H7 (cell line): ENCODE measurements at regions not wholly inside any gene's neighbourhood (a gene's known extent, or its start where the extent isn't known, plus 50 kb on each side); places are given as distances from the start of the nearest gene placed in this dataset.
"Not testable (repeated sequence)": the region's sequence is repeated elsewhere in the genome, so short reads cannot be mapped to it uniquely, and the experiment has no call there.

Experiments used
- DNase-seq: peaks from one replicate; pipeline ENCODE4 v3.0.0; 2012
- H3K27me3 ChIP-seq: 2 replicates; pipeline ENCODE4 v1.6.0; 2011; ENCODE audit warnings: mild to moderate bottlenecking, low read length; ENCODE audit not compliant: control insufficient read depth, insufficient read depth
- H3K36me3 ChIP-seq: replicated peaks from 2 replicates; pipeline ENCODE4 v1.5.1; 2011; ENCODE audit warnings: low read length; ENCODE audit not compliant: control insufficient read depth, insufficient read depth
- H3K4me3 ChIP-seq: 2 replicates; pipeline ENCODE4 v1.5.1; 2011; ENCODE audit warnings: low read depth, mild to moderate bottlenecking, control low read depth, low read length, moderate library complexity; ENCODE audit not compliant: insufficient read depth

DNA sequence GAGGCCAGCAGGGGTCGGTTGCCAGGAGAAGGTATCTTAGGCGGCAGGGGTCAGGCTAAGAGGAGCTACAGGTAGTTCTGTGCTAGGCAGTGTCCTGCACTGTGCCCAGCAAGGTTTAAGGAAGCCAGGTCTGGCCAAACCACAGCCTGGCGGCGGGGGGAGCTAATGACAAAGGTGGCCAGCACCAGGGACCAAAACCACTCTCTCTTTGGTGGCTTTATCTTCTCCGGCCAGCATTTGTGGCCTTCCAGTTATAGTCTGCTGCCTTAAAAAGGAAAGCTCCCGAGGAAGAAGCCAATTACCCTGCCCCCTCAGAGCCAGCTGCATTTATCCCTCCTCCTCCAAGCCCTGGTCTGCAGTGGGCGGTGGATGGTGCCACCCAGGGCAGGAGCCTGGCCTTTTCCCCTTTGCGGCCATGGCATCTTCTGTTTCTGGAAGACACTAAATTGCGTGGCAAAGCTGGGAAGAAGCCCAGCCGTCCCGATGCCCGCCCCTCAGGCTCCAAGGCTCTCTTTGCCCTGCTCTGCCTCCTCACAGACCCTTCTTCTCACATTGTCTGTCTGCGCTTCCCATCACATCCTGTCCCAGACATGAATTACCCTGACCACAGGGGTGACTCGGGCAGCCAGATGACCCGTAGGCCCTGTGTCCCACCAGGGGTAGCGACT, 94.6 kb downstream of the EN1 start:
- Histone ChIP-seq H3K36me3 (no peaks in the 10 kb centered on the region), H3K4me3 (no peak overlapping the region), H3K27me3 (no peaks in the 10 kb centered on the region)
- no peak for DNase-seq

DNA sequence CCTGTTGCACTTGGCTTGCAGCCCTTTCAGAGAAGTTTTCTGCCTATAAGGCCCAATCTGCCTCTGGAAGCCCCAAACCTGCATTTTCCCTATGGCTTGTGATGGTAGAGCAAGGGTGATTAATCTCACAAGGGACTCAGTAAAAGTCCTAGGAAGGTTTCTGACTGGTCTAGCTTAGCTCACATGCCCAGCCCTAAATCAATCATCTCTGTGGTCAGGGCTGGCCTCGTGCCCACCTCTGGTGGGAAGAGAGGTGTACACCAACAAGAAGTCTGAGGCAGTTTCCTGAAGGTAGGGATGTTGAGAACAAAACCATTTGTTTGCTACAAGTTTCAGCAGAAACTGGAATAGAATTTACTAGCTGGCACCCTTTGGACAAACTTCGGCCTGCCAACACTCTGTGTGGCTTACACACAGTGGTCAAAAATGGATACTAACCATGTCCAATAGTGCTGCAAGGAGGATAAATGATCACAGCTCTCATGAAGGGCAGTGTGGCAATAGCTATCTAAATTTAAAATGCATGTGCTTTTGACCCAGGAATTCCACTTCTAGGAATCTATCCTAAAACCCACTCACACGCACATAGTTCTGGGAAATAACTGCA, 96.4 kb downstream of the EN1 start:
- no peak for DNase-seq
- Histone ChIP-seq H3K36me3 (no peaks in the 10 kb centered on the region; the same call in 1 of the 2 replicates), H3K27me3 (no peaks in the 10 kb centered on the region), H3K4me3 (no peak overlapping the region)

DNA sequence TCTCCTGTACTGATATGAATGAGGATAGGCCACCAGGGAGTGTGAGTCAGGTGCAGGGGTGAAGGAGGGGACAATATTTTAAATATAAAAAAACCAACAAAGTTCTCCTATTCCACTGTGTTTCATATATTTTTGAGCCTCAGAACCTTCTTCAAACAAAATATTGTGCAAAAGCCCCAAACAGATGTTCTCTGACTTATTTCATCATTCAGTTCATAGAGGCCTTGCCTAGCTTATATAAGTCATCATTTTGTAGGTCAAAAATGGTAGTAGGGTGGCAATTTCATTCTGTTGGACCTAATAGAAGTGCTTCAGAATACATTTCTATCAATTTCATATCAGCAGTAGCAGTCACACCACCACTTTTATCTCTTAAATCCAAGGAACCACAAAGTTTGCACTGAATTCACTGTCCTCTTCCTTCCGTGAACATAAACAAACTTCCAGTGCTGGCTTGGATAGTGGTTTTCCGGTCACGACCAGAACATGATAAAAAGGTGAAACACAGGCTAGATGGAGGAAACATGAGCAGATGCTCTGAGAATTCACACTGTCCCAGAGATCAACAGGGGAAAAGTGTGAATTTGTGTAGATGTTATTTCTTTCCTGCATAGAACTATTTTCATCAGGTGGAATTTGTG, 99.1 kb downstream of the EN1 start:
- Histone ChIP-seq H3K27me3 (no peaks in the 10 kb centered on the region), H3K4me3 (no peak overlapping the region), H3K36me3 (no peaks in the 10 kb centered on the region; the same call in 1 of the 2 replicates)
- DNase-seq: no peak

DNA sequence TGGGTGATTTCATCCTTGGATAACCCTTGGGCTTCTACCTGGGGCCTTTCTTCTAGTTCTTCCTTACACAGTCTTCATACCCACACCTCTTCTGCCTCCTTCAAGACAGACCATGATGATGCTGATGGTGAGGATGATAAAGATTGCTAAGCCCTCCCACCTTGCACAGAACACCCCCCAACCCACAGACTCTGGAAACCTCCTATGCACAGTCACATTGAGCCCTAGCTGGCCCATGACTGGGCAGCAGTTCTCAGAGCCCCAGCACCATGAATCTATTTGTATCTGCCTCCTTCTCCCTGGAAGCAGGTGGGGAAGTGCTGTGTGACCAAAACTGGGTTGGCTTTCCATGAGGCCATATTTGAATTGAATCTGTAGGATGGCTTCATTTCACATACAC, 99.8 kb downstream of the EN1 start:
- Histone ChIP-seq H3K36me3 (no peaks in the 10 kb centered on the region; the same call in 1 of the 2 replicates), H3K27me3 (no peaks in the 10 kb centered on the region)

DNA sequence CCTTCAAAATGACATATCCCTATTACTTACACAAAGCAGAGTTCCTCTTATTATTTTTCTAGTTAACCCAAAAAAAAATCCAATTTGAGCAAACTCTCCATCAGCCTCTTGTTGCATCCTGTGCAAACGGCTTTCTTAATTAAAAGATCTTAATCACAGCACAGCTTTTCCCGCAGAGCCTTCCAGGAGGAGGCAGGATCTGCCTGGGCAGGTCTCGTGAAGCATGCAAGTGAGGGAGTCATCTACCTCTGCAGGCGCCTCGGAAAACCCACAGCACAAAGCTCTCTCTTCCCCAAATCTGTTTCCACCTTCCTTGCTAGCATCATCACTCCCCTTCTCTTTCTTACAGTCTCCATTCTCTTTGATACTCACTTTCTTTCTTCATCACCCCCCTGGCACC, 100.4 kb downstream of the EN1 start:
- DNase-seq: no peak
- no peak overlapping the region for H3K4me3 ChIP-seq
- no peaks in the 10 kb centered on the region for H3K27me3 ChIP-seq
- H3K36me3 ChIP-seq: no peaks in the 10 kb centered on the region; the same call in 1 of the 2 replicates

More for the DNA sequence above, 99.8 kb downstream of the EN1 start:
- no peak overlapping the region for H3K4me3 ChIP-seq
- no peak for DNase-seq

DNA sequence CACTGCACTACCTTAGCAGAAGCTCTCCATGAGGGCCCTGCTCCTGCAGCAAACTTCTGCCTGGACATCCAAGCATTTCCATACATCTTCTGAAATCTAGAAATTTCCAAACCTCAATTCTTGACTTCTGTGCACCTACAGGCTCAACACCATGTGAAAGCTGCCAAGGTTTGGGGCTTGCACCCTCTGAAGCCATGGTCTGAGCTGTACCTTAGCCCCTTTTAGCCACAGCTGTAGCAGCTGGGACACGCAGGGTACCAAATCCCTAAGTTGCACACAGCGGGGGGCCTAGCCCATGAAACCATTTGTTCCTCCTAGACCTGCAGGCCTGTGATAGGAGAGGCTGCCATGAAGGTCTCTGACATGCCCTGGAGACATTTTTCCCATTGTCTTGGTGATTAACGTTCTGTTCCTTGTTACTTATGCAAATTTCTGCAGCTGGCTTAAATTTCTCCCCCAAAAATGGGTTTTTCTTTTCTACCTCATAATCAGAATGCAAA, 102.7 kb downstream of the EN1 start:
- H3K4me3 ChIP-seq, DNase-seq, H3K27me3 ChIP-seq, H3K36me3 ChIP-seq: not testable (repeated sequence)

DNA sequence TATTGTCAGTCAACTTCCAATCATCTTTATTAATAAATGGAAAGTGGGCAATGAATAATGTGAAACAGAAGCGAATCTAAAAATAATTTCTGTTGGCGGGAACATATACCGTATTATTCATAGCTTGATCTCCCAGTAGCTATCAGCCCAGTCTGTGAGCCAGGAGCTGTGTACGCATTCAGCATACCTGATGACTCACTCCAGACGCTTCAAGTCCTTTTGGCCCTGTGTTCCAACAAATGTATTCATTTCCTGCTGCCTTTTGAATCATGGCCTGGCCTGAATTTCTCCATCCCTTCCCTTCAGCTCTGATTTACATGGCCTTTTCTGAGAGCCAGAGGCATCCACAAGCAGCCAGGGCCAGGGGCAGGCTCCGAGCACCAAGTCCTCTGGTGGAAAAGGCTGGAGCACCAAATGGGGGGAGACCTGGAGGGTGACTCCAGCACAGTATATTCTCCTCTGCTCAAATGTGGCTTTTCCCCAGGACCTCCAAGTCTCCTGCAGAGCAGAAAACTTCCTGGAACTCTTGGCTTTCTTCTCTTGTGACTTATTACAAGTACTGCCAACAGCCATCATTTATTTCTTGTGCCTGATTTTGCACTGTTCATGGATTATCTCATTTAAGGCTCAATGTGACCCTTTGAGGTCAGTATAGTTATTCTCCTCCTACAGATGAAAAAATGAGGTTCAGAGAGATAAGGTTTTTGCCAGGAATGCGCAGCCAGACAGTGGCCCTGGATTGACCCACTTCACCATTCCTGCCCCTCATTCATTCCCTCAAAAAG, 108.7 kb downstream of the EN1 start:
- Histone ChIP-seq H3K36me3 (no peaks in the 10 kb centered on the region), H3K4me3 (no peak overlapping the region), H3K27me3 (no peaks in the 10 kb centered on the region)
- no peak for DNase-seq

DNA sequence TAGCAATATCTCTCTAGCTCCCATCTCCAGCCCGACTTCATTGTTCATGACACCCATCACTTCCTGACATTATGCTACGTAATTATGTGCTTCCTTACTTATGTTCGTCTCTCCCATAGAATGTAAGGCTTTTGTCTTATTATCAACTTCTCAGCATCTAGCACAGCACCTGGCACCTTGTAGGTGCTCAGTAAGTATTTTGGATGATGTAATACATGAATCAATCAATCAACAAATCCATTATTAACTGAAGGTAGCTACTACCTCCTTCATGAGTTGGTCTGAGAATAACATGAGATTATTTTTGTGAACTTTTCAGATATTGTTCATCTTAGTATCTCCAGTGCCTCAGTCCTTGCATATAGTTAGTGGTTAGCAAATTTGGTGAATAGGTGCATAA, 109.3 kb downstream of the EN1 start:
- DNase-seq: no peak
- H3K27me3 ChIP-seq: no peaks in the 10 kb centered on the region
- H3K4me3 ChIP-seq: no peak overlapping the region
- no peaks in the 10 kb centered on the region for H3K36me3 ChIP-seq

DNA sequence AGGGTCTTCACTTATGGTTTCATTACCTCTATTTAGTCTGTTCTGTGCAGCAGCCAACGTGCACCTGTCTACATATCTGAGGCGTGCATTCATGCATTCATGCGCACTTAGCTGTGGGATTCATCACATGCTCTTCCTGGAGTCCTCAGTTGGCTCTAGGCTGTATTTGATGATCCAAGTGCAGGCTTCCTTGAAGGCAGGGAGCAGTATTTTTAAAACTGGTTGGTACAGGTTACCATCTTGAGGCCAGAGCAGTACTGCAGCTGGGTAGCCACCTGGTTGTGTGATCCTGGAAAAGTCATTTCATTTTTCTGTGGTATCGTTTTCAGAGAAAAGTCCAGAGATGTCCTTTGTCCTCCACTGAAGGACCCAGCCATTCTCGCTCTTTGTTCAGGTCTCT, 109.8 kb downstream of the EN1 start:
- DNase-seq: no peak
- Histone ChIP-seq H3K36me3 (no peaks in the 10 kb centered on the region), H3K27me3 (no peaks in the 10 kb centered on the region), H3K4me3 (no peak overlapping the region)

DNA sequence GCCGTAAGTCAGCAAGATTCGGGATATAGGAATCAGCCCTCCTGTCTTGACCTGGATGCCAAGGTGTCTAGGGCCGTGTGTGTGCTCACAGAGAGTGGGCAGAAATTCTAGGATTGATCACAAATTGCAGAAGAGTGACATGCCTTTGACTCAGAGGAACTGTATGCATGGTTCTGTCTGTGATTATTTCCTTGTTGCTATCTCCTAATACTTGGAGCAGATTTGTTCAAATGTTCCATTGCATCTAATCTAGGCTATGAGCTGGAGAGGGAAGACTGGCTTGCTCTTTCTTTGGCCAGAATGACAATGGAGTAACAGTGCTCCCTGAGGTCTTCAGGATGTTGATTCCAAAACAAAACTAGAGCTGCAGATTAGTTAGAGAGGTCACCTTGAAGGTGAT, 115.0 kb downstream of the EN1 start:
- H3K36me3 ChIP-seq: no peaks in the 10 kb centered on the region
- no peak for DNase-seq
- no peak overlapping the region for H3K4me3 ChIP-seq
- H3K27me3 ChIP-seq: no peaks in the 10 kb centered on the region

DNA sequence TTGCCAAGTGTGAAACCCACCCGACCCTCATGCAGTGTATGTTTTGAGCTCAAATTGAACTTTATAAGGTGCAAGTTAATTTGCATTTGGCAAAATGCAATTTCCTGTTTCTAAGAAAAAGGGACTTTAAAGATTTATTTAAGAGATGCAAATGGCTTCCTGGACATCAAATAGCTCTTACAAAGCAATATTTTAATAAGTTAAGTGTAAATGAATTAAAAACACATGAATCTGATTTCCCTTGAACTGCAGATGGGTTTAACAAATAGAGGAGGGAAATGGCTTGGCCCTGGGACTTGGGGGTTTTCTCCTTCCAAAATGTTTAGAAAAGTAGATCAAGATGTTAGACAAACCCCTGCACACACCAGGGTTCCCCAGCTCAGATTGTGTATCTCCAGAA, 116.0 kb downstream of the EN1 start:
- Histone ChIP-seq H3K4me3 (no peak overlapping the region), H3K36me3 (no peaks in the 10 kb centered on the region), H3K27me3 (no peaks in the 10 kb centered on the region)
- DNase-seq: no peak

DNA sequence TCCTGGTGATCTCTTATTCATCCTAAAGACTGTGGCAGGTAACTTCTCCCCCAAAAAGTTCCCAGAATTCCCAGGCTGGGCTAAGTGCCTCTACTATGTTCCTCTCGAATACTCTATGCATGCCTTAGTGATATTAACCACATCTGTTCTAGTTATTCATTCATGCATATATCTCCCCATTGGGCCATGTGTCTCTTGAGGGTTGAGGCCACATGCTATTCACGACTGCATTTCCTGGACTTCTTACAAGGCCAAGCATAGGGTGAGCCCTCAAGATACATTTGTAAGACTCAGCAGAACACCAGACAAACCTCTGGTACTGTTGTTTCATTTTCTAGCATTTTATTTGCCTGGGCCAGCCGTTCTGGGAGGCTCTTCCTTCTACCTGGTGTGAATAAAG, 117.0 kb downstream of the EN1 start:
- Histone ChIP-seq H3K36me3 (no peaks in the 10 kb centered on the region), H3K27me3 (no peaks in the 10 kb centered on the region), H3K4me3 (no peak overlapping the region)
- no peak for DNase-seq

DNA sequence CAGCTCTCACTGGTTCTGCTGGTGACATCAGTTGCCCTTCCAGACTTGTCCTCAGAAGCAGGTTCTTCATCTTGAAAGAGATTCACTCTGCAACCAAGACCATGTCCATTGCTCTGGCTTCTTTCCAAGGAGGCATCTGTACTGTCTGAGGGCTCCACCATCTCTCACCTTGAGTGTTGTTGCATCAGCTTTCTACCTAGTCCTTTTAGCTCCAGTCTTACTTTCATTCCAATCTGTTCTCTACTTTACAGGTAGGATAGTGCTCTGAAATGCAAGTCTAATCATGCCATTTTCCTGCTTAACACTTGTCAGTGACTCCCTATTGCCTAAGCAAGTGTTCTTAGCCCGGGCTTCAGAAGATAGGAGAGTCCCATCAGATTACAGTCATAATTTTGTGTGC, 117.7 kb downstream of the EN1 start:
- Histone ChIP-seq H3K4me3 (no peak overlapping the region), H3K36me3 (no peaks in the 10 kb centered on the region), H3K27me3 (no peaks in the 10 kb centered on the region)
- no peak for DNase-seq

DNA sequence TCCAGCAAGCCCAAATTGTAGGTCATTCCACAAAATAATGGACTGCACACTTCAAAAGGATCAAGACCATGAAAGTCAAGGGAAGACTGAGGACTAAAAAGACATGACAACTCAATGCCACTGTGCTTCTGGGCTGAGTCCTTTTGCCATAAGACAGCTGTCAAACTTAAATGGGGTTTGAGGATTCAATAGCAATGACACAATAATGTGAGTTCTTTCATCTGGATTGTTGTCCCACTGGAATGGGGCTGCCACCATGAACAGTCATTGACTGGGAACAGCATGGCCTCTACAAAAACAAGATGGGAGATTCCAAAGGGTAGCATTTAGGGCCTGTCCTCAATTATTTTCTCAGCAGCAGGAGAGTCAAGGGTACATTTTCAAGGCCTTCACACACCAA, 118.5 kb downstream of the EN1 start:
- no peak overlapping the region for H3K4me3 ChIP-seq
- H3K36me3 ChIP-seq: no peaks in the 10 kb centered on the region
- DNase-seq: no peak
- H3K27me3 ChIP-seq: no peaks in the 10 kb centered on the region
